NCI-H2029 treated with DMSO at 0.1 percent for 48 hours (cell line): ENCODE measurements at regions not wholly inside any gene's neighbourhood (a gene's known extent, or its start where the extent isn't known, plus 50 kb on each side); places are given as distances from the start of the nearest gene placed in this dataset.

Experiments
- DNase-seq: peaks from one replicate; lab custom pipeline; 2025; lab: John Stamatoyannopoulos, UW

DNA sequence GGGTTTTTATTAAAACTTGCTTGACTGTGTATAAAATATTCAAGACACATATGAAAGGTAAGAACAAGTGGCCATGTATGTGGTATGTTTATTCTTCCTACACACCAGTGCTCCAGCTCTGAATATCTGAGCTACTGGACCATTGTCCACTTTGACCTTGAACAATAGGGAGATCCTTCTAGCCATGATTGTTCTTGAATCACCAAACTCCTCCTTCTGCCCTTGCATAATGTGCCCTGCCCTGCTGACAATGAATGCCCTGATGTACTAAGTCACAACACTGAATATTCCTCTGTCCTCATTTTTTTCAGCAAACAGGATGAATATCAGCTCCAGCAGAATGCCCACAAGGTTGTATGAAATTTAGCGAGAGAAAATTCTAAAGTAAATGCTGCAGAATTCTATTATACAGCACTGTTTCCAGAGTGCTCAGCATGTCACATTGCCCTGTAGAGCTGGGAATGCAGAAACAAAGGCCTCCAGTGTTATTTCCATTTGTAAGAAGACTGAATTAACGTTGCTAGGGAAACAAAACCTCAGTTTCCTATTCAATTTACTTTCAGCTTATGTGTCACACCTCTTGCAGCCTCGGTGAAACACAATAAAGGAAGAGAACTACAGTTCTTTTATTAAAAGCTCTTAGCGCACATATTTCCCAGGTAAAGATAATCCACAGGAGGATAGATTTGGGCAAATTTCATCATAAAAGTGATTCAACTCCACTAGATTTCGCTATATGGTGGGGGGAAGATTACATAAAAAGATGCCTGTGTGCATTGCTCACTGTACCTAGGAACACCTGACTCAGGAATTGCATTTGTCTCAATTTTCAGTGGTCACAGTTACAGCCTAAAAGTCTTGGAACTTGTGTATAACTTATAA is 187.4 kb upstream of the ATP1B1 start:
- no peak for DNase-seq

DNA sequence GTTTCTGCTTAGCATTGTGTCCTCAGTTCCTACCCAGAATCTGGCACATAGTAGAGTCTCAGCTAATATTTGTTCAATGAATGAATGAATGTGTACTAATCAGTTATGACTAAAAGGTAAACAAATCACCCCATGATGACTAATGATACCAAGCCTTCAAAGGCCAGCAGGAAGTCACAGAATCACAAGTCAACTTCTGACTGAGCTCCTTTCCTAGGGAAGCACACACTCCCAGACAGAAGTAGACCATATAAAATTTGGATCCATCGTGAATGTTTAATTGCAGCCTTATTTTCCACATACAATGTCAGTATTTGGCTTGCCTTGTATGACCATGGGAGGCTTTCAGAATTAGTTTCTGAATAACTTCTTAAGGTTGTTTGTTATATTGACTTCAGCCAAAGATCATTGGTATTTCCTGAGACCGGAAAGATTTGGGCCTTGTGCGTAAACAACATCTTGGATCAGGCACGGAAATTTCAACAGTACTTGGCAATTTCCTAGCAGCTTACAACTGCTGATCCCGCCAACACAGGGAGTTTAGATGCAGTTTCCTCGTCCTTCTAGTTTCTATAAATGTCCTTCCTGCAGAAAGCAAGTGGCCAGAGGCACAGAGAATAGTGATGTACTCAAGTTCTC is 185.9 kb upstream of the ATP1B1 start:
- no peak for DNase-seq

GRCh38 chr1:168921629-168922028 is 184.9 kb upstream of the ATP1B1 start:
- no peak for DNase-seq

DNA sequence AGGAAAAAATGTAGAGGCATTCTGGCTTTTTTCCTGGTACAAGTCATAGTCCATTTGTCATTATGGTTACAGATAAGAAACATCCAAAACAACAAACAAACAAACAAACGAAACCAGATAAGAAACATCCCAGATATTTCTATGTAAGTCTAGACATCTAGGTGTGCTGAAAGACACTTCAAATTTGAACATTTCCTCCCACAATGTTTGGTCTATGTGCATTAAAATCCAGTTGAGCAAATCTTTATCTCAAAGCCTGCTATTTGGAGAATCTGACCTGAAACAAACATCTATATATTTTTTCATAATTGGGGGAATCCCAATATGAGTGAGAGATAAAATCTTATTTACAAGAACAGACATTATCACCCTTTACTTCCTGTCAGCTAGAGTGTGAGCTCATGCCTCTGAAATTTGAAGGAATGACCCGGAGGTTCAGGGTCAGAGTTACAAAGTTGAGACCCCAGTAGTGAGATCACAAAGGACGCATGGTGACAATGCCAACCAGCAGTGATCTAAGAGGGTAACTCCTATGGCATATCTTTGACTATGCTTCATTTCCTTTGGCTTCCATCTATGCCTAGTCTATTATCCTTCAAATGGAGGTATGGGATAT is 182.9 kb upstream of the ATP1B1 start:
- DNase-seq, result no peak

DNA sequence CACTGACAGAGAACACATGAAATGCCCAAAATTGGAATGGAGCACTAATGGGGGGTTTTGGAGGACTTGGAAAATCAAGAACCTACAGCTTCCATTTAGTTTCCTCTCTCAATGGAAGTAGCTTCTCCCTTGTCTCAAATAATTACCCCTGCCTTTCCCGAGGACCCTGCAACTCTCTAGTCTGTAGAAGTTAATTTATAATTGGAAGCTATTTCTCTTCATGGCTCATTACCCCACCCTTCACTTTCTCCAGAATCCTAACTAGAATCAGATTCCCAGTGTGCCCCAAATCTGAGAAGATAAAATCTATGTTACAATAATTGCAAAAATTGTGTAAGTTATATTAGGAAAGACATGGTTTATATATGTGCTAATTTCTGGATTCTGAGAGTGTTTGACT is 181.5 kb upstream of the ATP1B1 start:
- no peak for DNase-seq

DNA sequence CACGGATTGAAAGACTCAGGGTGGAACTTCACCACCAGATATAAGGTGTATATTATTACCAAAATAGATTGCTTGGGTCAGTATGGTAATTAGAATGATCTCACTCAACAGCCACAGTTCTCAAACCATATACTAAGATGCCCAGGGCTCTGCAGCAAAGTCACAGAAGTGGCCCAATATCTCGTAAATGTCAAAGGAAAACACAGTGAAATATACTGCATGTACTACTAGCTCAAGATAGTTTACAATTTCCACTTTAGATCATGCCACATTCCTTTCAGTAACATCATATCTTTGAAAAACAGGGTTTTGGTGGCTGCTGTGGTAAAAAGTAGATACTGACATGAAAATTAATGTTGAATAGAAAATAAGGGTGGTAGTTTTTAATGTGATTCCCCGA is 180.3 kb upstream of the ATP1B1 start:
- DNase-seq, result no peak

DNA sequence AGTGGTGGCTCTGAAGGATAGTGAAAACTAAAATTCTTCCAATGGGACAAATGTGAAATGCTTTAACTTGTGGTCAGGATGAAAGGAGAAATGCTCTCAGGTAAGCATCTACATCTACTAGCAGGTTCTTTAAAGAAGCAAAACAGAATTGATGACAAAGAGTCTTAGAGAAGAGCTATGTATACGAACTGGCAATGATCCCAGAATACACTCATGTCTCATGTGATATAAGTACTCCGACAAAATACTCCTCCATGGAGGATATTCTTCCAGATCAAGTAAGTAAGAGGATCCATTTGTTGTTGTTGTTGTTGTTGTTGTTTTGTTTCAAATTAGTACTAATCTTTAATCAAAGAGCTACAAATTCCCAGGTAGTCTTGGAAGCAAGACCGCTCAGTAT is 174.0 kb upstream of the ATP1B1 start:
- DNase-seq, result no peak

GRCh38 chr1:168933141-168933805 is 173.2 kb upstream of the ATP1B1 start:
- DNase-seq, result no peak

- DNase-seq, result no peak
Observed at GRCh38 chr1:168939110-168939946, 167.2 kb upstream of the ATP1B1 start.

GRCh38 chr1:168939947-168940223 is 166.6 kb upstream of the ATP1B1 start:
- no peak for DNase-seq

DNA sequence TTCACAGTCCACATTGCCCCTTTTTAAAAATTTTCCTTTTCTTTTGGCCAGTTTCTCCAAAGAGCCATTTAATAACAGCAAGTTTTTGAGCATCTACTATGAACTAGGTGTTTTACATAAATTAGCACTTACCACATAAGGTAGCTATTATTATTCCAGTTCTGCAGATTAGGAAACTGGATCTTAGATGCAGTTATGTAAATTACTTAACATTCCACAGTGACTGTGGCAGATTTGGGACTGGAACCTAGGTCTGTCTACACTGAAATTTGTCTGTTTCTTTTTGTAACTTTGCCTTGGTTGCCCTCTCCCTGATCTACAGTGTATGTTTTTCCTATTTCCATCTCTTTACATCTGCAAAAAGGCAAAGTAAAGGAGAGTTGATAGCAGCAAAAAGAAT is 164.8 kb upstream of the ATP1B1 start:
- DNase-seq, result no peak

DNA sequence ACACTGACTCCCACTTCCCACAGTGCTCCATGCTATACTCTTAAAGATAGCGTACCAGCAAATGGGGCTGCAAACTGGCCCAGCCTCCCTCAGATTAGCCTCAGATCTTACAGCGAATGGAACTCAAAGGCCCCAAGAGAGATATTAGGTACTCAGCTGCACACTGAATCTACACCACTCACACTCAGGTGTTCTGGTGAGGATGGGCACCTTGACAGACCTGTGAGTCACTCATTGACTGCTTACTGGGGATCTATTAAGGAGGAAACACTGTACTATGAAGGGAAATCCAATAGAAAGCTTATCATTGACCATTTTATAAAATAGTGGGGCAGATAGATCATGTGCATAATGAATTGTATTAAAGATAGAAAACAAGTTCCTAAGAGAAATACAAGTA is 164.3 kb upstream of the ATP1B1 start:
- DNase-seq, result no peak

GRCh38 chr1:168945870-168946269 is 160.6 kb upstream of the ATP1B1 start:
- no peak for DNase-seq

- DNase-seq, result no peak
Observed at GRCh38 chr1:168947041-168947440, 159.4 kb upstream of the ATP1B1 start.

DNA sequence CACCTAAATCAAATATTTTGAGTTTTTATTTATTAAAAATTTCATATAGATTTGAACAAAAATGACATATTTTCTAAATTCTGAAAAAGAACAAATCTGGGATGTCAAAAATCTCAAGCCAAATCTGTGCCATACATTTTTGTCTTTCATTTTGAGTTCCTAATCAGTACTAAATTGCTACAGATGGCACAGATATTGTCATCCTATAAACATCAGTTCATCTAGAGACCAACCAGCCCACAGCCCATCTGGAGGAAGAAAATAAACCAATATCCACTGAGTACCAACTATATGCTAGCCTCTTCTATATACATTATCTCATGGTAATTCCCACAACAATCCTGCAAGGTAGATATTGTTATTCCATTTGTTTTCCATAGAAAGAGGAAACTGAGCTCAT is 156.8 kb upstream of the ATP1B1 start:
- no peak for DNase-seq

DNA sequence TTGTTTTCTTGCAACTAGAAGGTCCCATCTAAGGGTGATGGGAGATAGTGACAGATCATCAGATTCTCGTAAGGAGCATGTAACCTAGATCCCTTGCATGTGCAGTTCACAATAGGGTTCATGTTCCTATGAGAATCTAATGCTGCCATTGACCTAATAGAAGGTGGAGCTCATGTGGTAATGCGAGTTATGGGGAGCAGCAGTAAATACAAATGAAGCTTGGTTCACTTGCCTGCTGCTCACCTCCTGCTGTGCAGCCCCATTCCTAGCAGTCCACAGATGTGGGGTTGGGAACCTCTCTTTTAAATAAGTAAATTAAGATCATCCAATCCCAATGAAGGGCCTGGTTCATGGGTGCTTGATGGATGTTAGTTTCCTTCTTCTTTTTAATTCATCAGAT is 148.7 kb upstream of the ATP1B1 start:
- no peak for DNase-seq

- DNase-seq, result no peak
Observed at GRCh38 chr1:168958562-168959289, 147.8 kb upstream of the ATP1B1 start.

- DNase-seq, result no peak
Observed at GRCh38 chr1:168959382-168959781, 147.1 kb upstream of the ATP1B1 start.

DNA sequence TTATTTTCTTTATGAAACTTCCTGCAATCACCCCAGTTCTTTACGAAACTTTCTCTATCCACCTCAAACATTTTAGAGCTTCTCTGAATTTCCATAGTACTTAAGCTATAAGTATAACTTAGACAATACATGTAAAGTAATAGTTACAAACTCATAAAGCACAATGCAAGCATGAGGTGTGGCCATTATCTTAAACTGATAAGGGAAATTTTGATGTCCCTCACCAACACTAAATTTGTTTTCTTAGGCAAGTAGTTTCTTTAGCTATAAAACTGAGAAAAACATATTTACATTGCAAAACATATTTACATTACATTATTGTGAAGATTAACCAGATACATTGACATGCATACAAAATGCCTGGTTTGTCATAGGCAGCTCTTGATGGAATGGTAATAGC is 146.4 kb upstream of the ATP1B1 start:
- no peak for DNase-seq

- no peak for DNase-seq
Observed at GRCh38 chr1:168960595-168960994, 145.9 kb upstream of the ATP1B1 start.

GRCh38 chr1:168963601-168964000 is 142.9 kb upstream of the ATP1B1 start:
- DNase-seq, result no peak
